D721Med (cell line): ENCODE measurements at regions not wholly inside any gene's neighbourhood (a gene's known extent, or its start where the extent isn't known, plus 50 kb on each side); places are given as distances from the start of the nearest gene placed in this dataset.
A peak's percentile ranks its signal among the peaks of the same experiment; 100 is the strongest.

ENCODE experiments used
- DNase-seq: peaks from one replicate; pipeline ENCODE4 v3.0.0; 2011; ENCODE audit warnings: low spot score; ENCODE audit not compliant: insufficient read length
- FAIRE-seq: peaks from 2 replicates; lab custom pipeline; 2011; peaks lifted over from hg19 to GRCh38; lab: Jason Lieb, UNC
- TF ChIP-seq, protein P1 (sequence below): IDR thresholded peaks from 2 replicates; pipeline ENCODE4 v1.5.1; 2012; ENCODE audit warnings: mild to moderate bottlenecking, control low read depth; ENCODE audit not compliant: insufficient read depth; ENCODE audit errors: missing control alignments

DNA sequence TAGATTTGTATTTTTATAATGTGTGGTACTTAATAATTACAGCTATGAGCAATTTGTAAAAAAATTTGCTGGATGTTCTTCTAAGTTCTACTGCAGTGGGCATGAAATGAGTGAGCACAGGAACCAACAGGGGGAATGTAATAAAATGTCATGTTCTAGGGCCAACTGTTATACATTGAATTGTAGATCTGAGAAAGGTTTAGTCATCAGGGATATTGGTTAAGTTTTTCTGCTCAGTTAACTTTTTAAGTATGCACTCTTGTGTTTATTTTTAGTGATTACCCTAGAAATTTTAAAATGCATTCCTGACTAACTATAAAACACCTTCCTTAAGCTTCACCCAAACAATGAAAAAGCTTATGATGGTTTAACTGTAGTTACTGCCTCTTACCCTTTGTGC lies 101.8 kb downstream of the CAND1 start:
- TF ChIP-seq, protein P1, sequence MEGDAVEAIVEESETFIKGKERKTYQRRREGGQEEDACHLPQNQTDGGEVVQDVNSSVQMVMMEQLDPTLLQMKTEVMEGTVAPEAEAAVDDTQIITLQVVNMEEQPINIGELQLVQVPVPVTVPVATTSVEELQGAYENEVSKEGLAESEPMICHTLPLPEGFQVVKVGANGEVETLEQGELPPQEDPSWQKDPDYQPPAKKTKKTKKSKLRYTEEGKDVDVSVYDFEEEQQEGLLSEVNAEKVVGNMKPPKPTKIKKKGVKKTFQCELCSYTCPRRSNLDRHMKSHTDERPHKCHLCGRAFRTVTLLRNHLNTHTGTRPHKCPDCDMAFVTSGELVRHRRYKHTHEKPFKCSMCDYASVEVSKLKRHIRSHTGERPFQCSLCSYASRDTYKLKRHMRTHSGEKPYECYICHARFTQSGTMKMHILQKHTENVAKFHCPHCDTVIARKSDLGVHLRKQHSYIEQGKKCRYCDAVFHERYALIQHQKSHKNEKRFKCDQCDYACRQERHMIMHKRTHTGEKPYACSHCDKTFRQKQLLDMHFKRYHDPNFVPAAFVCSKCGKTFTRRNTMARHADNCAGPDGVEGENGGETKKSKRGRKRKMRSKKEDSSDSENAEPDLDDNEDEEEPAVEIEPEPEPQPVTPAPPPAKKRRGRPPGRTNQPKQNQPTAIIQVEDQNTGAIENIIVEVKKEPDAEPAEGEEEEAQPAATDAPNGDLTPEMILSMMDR: no peak
- FAIRE-seq (no peak), DNase-seq (no peak)

DNA sequence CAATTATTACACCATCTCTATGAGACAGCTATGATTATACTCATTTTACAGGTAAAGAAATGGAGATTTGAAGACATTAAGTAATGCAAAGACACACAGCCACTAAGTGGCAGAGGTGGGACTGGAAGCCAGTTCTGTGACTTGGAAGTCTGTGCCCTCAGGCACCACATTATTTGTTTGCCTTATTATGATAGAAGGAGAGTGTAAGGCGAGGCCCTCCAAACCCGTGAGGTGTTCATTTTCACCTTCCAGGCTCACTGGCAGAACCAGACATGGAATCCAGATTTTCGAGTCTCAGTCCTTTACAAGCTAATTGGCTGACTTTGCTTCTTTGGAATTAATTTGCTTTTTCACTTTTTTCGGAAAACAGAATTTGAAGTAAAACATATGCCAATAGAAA lies 107.9 kb downstream of the CAND1 start:
- TF ChIP-seq, protein P1: no peak

DNA sequence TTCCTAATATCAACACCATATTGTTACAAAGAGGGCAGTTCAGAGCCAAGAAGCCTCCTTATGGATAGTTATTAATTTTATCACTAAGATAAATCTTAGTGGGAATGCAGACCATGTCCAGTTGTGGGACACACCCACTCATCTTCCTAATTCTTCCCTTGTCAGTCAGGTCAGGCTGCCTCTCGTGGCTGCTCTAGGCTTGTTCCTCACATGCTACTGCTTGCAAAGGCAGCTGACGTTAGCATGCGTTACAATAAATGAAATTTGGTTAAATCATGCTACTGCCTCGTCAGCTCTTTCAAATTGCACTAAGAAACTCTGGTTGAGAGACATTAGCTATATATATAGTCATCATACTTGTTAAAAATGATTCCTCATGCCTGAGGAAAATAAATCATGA lies 108.4 kb downstream of the CAND1 start:
- FAIRE-seq: no peak
- no peak for DNase-seq
- TF ChIP-seq, protein P1: no peak

More for the DNA sequence above, 107.9 kb downstream of the CAND1 start:
- no peak for DNase-seq
- FAIRE-seq: no peak

DNA sequence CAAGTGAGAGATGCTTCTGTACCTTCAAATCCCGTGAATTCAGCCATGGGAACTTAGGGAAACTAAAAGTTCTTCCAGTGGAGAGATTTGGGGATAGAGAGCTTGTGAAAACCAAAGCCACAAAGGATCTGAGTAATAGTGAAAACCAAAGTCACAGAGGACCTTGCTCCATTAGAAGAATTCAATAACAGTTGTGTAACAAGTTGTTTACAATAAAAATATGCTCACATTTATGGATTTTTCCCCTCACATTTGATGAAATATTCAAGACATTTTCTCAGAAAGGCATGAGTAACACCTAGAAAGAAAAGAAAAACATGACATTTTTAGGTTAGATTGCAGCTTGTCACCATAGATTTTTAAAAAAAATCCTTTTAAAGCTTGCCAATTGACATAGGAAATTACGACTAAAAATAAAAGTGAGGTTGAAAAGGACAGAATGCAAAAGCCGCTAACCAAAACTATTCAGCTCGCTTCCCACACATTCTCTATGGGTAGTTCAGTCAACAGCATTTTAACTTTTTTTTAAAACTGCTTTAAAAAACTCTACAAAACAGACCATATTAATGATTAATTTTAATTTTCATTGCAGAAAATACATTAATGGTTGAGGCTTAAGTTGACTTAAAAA lies 113.2 kb downstream of the CAND1 start:
- FAIRE-seq (no peak), DNase-seq (no peak)
- TF ChIP-seq, protein P1: no peak

DNA sequence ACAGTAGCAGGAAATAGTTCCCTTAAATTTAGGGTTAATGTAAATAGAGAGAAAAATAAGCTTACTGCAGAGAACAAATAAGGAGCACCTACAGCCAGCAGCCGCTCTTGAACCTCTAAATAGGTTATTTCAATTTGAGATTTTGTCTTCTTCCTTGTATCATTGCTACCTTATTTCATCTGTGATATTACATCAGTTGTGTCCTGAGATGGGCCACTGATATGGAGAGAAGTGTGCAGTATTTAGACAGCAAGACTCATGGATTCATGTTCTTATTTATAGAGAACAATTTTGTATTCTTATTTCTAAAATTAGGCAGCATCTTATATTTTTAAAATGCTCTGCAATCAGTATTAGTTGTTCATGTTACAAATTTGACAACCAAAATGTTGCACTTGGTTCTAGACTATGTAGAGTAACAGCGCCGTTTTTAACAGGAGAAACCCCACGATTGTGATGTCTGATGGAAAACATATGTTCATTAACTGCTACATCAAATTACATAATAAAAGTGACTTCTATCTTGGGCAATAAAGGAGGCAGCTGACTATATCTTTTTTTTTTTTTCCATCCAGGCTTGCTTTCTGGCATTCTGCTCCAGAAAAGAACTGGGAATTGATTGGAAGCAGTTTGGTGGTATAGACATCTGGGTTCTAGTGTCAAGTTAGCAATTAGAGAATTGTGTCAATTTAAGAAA lies 117.9 kb downstream of the CAND1 start:
- FAIRE-seq (peak; percentile 29), DNase-seq (no peak)
- TF ChIP-seq, protein P1: no peak

DNA sequence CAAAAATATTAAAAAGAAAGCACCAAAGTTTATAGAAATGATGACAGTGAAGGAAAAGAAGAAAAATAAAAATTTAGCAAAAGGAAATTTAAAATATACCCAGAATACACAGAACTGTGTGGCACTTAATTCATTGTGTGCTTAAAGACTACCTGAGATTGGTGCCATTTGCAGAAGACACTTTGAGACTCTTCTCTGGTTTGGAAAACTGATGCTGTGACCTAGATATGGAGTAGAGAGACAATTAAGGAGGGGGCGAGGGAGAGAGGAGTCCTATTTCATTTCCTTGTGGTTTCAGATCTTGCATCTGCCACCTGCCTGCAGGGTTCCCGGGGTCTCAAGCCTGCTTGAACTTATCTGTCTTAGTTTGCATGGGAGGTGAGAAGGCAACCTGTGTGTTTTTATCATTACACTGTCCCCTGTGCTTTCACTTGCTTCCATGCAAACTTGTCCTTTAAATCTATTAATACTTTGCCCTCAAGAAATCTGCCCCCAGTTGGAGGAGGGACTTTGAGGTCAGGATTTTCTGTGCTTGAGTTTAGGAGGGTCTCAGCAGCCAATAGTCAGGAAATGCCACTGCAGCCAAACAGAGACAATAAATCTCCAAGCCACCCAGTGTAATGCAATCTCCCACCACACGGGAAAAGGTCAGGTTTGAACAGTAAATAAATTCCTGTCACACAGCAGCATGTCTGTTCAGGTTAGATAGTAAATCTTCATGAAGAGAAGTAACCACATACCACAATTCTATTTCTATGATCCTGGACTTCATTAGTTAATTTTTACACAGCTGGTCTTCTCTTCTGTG lies 119.4 kb downstream of the CAND1 start:
- DNase-seq (no peak), FAIRE-seq (no peak)
- TF ChIP-seq, protein P1: no peak
